Gastrocnemius medialis (tissue), 4 donors: ENCODE measurements at regions not wholly inside any gene's neighbourhood (a gene's known extent, or its start where the extent isn't known, plus 50 kb on each side); places are given as distances from the start of the nearest gene placed in this dataset.
A peak's percentile ranks its signal among the peaks of the same experiment; 100 is the strongest.

Source experiments
- ATAC-seq, 2 donors: fragments of 150-250 bp; one replicate each; pipeline ENCODE4 v1.9.1; 2016
- DNase-seq, 2 donors: peaks; one replicate each; pipeline ENCODE4 v3.0.0-alpha.2; 2019
- H3K27ac ChIP-seq, 4 donors: fragments of 200-600 bp; sonication (generic); 1 replicate in 1 of 4; 2 replicates in 3 of 4; pipeline ENCODE4 v1.5.1; 2016 to 2018; ENCODE audit warnings: mild to moderate bottlenecking in 2 of 4, moderate library complexity in 1 of 4
- H3K27me3 ChIP-seq, 3 donors: fragments of 200-600 bp; sonication (generic) in 2 of 3; 1 replicate in 1 of 3; 2 replicates in 2 of 3; pipeline versions ENCODE4 v1.5.1 to v1.6.0; 2016 to 2019; ENCODE audit warnings: mild to moderate bottlenecking in 1 of 3, moderate library complexity in 1 of 3
- H3K36me3 ChIP-seq, 2 donors: fragments of 200-600 bp; sonication (generic) in 1 of 2; one replicate each; pipeline ENCODE4 v1.5.1; 2017 to 2018
- H3K4me1 ChIP-seq, 2 donors: fragments of 200-600 bp; sonication (generic) in 1 of 2; one replicate each; pipeline ENCODE4 v1.5.1; 2016 to 2017; ENCODE audit warnings: mild to moderate bottlenecking in 2 of 2
- H3K4me3 ChIP-seq, 4 donors: fragments of 200-600 bp; sonication (generic) in 3 of 4; 1 replicate in 1 of 4; 2 replicates in 3 of 4; pipeline ENCODE4 v1.5.1; 2016 to 2019; ENCODE audit warnings: mild to moderate bottlenecking in 2 of 4
- H3K9me3 ChIP-seq, 3 donors: fragments of 200-600 bp; sonication (generic) in 2 of 3; 1 replicate in 1 of 3; 2 replicates in 2 of 3; pipeline ENCODE4 v1.5.1; 2016 to 2019
- POLR2A ChIP-seq, 2 donors: fragments of 450-650 bp; IDR thresholded peaks; one replicate each; pipeline ENCODE4 v1.6.1; 2017; ENCODE audit warnings: antibody characterized with exemption in 2 of 2, mild to moderate bottlenecking in 2 of 2, moderate library complexity in 2 of 2
- in situ Hi-C, 4 donors: fragments of 200-750 bp; cut with MboI; loops; one replicate each; pipeline versions ENCODE4 v1.15.0 to v1.8.0; 2017; ENCODE audit warnings: low sequenced_read_pairs in 4 of 4
- intact Hi-C: fragments of 100-400 bp; cut with DNase I; formaldehyde crosslinking; loops from one replicate; pipeline ENCODE4 v1.15.1; 2023; ENCODE audit warnings: low total_unique reads
- TF ChIP-seq, protein P1 (sequence below), 5 experiments: fragments of 450-650 bp in 3 of 5; fragments of 200-600 bp in 2 of 5; sonication (generic) in 2 of 5; IDR thresholded peaks in 4 of 5; conservative IDR thresholded peaks in 1 of 5; 1 replicate in 4 of 5; 2 replicates in 1 of 5; pipeline ENCODE4 v1.5.1; 2016 to 2019; ENCODE audit warnings: antibody characterized with exemption in 5 of 5, mild to moderate bottlenecking in 3 of 5, moderate library complexity in 3 of 5

DNA sequence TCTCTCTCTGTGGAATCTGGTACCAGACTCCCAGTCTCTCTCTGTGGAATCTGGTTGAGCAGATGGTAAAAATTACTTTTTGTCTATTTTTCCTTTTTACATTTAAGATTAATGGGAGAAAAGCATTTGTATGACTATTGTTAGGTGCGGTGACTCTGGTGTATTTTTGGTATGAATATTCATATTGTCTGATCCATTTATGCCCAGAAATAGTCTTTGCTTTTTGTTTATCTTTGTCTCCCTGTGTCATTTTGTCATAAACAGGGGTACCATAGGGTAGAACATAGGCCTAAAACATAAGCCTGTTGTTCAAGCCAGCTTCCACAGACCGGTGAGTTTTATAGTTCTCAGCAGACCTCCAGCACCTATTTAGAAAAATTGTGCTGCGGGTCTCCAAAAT, 78.7 kb downstream of the ETS2 start:
- no peaks in the 10 kb centered on the region for H3K36me3 ChIP-seq
- H3K4me3 ChIP-seq, result no peak overlapping the region
- TF ChIP-seq, protein P1, sequence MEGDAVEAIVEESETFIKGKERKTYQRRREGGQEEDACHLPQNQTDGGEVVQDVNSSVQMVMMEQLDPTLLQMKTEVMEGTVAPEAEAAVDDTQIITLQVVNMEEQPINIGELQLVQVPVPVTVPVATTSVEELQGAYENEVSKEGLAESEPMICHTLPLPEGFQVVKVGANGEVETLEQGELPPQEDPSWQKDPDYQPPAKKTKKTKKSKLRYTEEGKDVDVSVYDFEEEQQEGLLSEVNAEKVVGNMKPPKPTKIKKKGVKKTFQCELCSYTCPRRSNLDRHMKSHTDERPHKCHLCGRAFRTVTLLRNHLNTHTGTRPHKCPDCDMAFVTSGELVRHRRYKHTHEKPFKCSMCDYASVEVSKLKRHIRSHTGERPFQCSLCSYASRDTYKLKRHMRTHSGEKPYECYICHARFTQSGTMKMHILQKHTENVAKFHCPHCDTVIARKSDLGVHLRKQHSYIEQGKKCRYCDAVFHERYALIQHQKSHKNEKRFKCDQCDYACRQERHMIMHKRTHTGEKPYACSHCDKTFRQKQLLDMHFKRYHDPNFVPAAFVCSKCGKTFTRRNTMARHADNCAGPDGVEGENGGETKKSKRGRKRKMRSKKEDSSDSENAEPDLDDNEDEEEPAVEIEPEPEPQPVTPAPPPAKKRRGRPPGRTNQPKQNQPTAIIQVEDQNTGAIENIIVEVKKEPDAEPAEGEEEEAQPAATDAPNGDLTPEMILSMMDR (IDR thresholded peaks at IDR 0.05 in 4 of 5, conservative IDR thresholded peaks at IDR 0.05 in 1 of 5), result no peak
- TF ChIP-seq POLR2A (IDR thresholded peaks at IDR 0.05), result no peak
- in situ Hi-C loops (no loop called here), intact Hi-C loops (no loop called here)
- peaks cover 0 to 12% (median 4%) of the 10 kb centered on the region in 3 donors for H3K9me3 ChIP-seq
- no peaks in the 10 kb centered on the region for H3K4me1 ChIP-seq
- H3K27me3 ChIP-seq, result no peaks in the 10 kb centered on the region
- DNase-seq (no peak), ATAC-seq (no peak)
- H3K27ac ChIP-seq, result no peak overlapping the region

DNA sequence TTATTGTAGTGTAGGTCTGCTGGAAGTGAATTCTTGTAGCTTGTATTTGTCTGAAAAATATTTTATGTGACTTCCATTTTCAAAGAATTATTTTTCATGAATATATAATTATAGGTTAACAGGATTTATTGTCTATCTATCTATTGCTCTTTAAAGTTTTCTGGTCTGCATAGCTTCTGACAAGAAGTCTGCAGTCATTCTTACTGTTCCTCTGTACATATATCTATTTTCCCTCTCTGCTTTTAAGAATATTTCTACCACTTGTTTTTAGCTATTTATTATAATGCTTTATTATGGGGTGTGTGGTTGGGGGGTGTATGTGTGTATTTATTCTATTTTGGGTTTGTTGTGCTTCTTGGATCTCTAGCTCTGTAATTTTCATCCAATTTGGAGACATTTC, 77.4 kb downstream of the ETS2 start:
- no peak for TF ChIP-seq POLR2A (IDR thresholded peaks at IDR 0.05)
- TF ChIP-seq, protein P1 (IDR thresholded peaks at IDR 0.05 in 4 of 5, conservative IDR thresholded peaks at IDR 0.05 in 1 of 5), result no peak
- in situ Hi-C loops (no loop called here), intact Hi-C loops (no loop called here)
- Histone ChIP-seq H3K4me3 (no peak overlapping the region), H3K4me1 (no peaks in the 10 kb centered on the region), H3K27me3 (no peaks in the 10 kb centered on the region), H3K36me3 (no peaks in the 10 kb centered on the region), H3K27ac (no peak overlapping the region), H3K9me3 (peaks cover 0 to 12% (median 4%) of the 10 kb centered on the region in 3 donors)
- DNase-seq (no peak), ATAC-seq (no peak)

DNA sequence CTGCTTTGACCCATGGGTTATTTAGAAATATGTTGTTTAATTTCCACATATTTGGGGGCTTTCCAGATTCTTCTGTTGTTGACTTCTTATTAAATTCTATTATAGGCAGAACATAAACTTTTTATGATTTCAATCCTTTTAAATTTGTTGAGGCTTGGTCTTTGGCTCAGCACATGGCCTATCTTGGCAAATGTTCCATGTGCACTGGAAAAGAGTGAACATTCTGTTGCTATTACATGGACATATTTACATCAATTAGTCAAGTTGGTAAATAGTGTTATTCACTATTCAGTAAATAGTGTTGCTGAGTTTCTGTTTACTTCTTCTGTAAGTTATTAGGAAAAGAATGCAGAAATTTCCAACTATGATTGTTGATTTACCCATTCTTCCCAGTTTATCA, 75.4 kb downstream of the ETS2 start:
- Histone ChIP-seq H3K27me3 (no peaks in the 10 kb centered on the region), H3K9me3 (no peaks in the 10 kb centered on the region), H3K27ac (no peak overlapping the region), H3K36me3 (no peaks in the 10 kb centered on the region), H3K4me3 (no peak overlapping the region), H3K4me1 (no peaks in the 10 kb centered on the region)
- TF ChIP-seq, protein P1 (IDR thresholded peaks at IDR 0.05 in 4 of 5, conservative IDR thresholded peaks at IDR 0.05 in 1 of 5), result no peak
- no peak for TF ChIP-seq POLR2A (IDR thresholded peaks at IDR 0.05)
- intact Hi-C loops, result no loop called here
- DNase-seq, result no peak
- in situ Hi-C loops, result no loop called here
- no peak for ATAC-seq

DNA sequence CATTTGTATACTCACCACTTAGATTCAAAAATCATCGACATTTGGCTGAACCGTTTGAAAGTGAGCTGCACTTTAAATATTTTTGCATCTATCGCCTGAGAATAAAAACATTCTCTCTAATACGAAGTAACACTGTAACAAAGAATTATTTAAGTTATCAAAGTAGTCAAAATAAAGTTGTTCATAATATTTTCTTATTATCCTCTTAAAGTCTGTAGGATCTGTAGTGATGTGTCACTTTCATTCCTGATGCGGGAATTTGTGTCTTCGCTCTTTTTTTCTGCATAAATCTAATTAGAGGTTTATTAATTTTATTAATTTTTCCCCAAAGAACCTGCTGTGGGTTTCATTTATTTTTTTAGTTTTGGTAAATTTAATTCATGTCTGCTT, 74.8 kb downstream of the ETS2 start:
- Histone ChIP-seq H3K9me3 (no peaks in the 10 kb centered on the region), H3K36me3 (no peaks in the 10 kb centered on the region), H3K4me3 (no peak overlapping the region), H3K27me3 (no peaks in the 10 kb centered on the region), H3K27ac (no peak overlapping the region), H3K4me1 (no peaks in the 10 kb centered on the region)
- no peak for ATAC-seq
- TF ChIP-seq POLR2A (IDR thresholded peaks at IDR 0.05), result no peak
- TF ChIP-seq, protein P1 (IDR thresholded peaks at IDR 0.05 in 4 of 5, conservative IDR thresholded peaks at IDR 0.05 in 1 of 5), result no peak
- in situ Hi-C loops, result no loop called here
- DNase-seq, result no peak
- intact Hi-C loops, result no loop called here

DNA sequence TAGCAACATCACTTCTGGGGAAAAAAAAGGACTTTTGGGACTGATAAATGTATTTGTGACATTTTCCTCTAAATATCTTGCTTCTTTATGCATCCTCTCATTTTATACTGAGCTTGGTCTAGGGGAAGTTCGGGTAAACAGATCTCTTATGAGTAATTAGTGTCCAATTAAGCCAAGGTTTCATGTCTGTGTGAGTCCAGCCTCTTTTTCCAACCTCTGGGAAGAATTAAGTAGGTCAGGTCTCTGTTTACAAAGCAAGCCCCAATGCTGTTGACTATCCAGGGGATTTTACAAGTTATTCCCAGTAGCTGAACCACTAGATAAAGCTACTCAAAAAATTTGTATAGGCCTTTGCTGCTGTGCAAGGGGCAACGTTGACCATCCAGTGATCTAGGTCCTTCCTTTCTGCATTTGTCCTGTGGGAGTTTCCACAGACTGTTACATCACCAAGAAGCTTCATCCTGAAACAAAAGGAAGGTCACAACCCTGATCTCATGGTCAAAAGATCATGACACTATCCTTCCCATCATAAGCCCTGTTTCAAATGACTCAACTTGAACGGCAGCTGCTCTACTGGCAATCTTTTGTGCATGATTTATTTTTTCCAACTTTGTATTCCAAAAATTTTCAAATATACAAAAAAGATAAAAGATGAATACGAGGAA, 74.3 kb downstream of the ETS2 start:
- no peaks in the 10 kb centered on the region for H3K27me3 ChIP-seq
- no peak overlapping the region for H3K4me3 ChIP-seq
- no peak for TF ChIP-seq POLR2A (IDR thresholded peaks at IDR 0.05)
- TF ChIP-seq, protein P1 (IDR thresholded peaks at IDR 0.05 in 4 of 5, conservative IDR thresholded peaks at IDR 0.05 in 1 of 5), result no peak
- H3K27ac ChIP-seq, result peak overlapping the region in 2 of 4 donors; percentile 6 to 46
- peak in 1 of 2 donors; percentile 87 for ATAC-seq
- no peaks in the 10 kb centered on the region for H3K36me3 ChIP-seq
- in situ Hi-C loops, result no loop called here
- DNase-seq, result no peak
- intact Hi-C loops, result no loop called here
- H3K9me3 ChIP-seq, result no peaks in the 10 kb centered on the region
- H3K4me1 ChIP-seq, result no peaks in the 10 kb centered on the region
